Body of pancreas (tissue), 4 donors: ENCODE measurements at regions not wholly inside any gene's neighbourhood (a gene's known extent, or its start where the extent isn't known, plus 50 kb on each side); places are given as distances from the start of the nearest gene placed in this dataset.
"Not testable (repeated sequence)": the region's sequence is repeated elsewhere in the genome, so short reads cannot be mapped to it uniquely, and the experiment has no call there.

Experiments
- CTCF ChIP-seq, 7 experiments: fragments of 450-650 bp in 4 of 7; fragments of 200-600 bp in 3 of 7; sonication (generic) in 3 of 7; IDR thresholded peaks; one replicate each; pipeline ENCODE4 v1.5.1; 2016 to 2019; ENCODE audit warnings: antibody characterized with exemption in 7 of 7
- POLR2A ChIP-seq, 3 donors: fragments of 450-650 bp; IDR thresholded peaks; one replicate each; pipeline ENCODE4 v1.6.1; 2016; ENCODE audit warnings: antibody characterized with exemption in 3 of 3, mild to moderate bottlenecking in 2 of 3

GRCh38 chr22:16388616-16389015, 204.0 kb downstream of the CCT8L2 start:
- not testable (repeated sequence) for TF ChIP-seq CTCF, POLR2A (IDR thresholded peaks at IDR 0.05)
